ENCODE measurements at regions not wholly inside any gene's neighbourhood (a gene's known extent, or its start where the extent isn't known, plus 50 kb on each side); places are given as distances from the start of the nearest gene placed in this dataset.

DNA sequence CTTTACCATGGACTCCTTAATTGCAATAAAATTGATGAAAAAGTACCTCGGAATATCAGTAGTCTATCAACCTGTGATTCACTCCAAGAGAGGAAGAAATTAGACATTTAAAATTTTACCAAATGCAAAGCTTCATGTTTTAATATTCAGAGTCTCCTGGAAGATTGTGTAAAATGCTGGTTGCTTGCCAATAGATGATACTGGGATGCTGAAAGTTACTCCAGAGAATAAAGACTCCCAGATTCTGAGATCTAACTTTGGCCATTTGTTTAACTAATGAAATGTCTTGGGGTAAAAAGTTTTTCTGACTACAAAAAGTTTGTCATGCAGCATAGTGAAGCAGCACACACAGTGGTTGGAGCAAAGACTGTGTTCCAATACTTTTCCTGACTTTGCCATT lies 176.7 kb upstream of the RSPO3 start:
- Histone ChIP-seq H4K20me1 (ENCODE audit: low read depth, low read length) (no peaks in the 10 kb centered on the region), H3K9ac (ENCODE audit: low read length) (no peak overlapping the region), H3F3A (ENCODE audit: insufficient read depth) (no peaks in the 10 kb centered on the region), H3K4me3 (ENCODE audit: insufficient read depth, low read length, poor library complexity, severe bottlenecking) (no peak overlapping the region), H3K9me2 (replicated peaks; ENCODE audit: insufficient read depth, low read length) (no peaks in the 10 kb centered on the region), H2AFZ (ENCODE audit: low read depth, low read length, severe bottlenecking) (no peak overlapping the region), H3K36me3 (ENCODE audit: low read length) (no peaks in the 10 kb centered on the region), H3K27me3 (ENCODE audit: low read length) (no peaks in the 10 kb centered on the region), H3K4me2 (ENCODE audit: low read depth, low read length, poor library complexity, severe bottlenecking) (no peak overlapping the region), H3K9me3 (ENCODE audit: insufficient read depth, low read length) (no peaks in the 10 kb centered on the region), H3K27ac (ENCODE audit: low read depth, low read length) (no peak overlapping the region), H3K79me2 (ENCODE audit: insufficient read depth, low read length) (no peaks in the 10 kb centered on the region)
- TF ChIP-seq EZH2phosphoT487 (conservative IDR thresholded peaks at IDR 0.05; ENCODE audit: low read length): no peak
- TF ChIP-seq, protein P1, sequence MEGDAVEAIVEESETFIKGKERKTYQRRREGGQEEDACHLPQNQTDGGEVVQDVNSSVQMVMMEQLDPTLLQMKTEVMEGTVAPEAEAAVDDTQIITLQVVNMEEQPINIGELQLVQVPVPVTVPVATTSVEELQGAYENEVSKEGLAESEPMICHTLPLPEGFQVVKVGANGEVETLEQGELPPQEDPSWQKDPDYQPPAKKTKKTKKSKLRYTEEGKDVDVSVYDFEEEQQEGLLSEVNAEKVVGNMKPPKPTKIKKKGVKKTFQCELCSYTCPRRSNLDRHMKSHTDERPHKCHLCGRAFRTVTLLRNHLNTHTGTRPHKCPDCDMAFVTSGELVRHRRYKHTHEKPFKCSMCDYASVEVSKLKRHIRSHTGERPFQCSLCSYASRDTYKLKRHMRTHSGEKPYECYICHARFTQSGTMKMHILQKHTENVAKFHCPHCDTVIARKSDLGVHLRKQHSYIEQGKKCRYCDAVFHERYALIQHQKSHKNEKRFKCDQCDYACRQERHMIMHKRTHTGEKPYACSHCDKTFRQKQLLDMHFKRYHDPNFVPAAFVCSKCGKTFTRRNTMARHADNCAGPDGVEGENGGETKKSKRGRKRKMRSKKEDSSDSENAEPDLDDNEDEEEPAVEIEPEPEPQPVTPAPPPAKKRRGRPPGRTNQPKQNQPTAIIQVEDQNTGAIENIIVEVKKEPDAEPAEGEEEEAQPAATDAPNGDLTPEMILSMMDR (IDR thresholded peaks at IDR 0.05; ENCODE audit: insufficient read depth, low read length, poor library complexity, severe bottlenecking): no peak

DNA sequence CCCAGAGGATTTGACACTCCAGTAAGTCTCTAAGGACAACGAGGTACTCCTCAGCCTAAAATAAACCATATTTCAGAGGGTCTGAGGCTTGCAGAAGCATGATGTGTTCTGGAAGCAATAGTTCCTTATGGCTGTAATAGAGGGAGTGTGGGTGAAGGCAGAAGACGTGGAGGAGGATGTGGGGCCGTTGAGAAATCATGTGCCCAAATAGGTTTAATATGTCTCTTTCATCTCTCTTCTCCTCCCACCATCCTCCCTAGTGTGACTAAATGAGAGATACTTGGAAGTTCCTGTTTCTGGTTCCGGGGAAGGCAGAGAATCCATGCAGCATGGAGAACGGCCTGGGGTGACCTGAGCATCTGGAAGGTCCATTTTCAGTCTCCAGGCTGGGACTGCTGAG lies 174.0 kb upstream of the RSPO3 start:
- TF ChIP-seq, protein P1 (IDR thresholded peaks at IDR 0.05; ENCODE audit: insufficient read depth, low read length, poor library complexity, severe bottlenecking): no peak
- no peak for TF ChIP-seq EZH2phosphoT487 (conservative IDR thresholded peaks at IDR 0.05; ENCODE audit: low read length)
- Histone ChIP-seq H3K36me3 (ENCODE audit: low read length) (no peaks in the 10 kb centered on the region), H4K20me1 (ENCODE audit: low read depth, low read length) (no peaks in the 10 kb centered on the region), H3K9me2 (replicated peaks; ENCODE audit: insufficient read depth, low read length) (no peaks in the 10 kb centered on the region), H3K27ac (ENCODE audit: low read depth, low read length) (no peak overlapping the region), H2AFZ (ENCODE audit: low read depth, low read length, severe bottlenecking) (no peak overlapping the region), H3K9me3 (ENCODE audit: insufficient read depth, low read length) (no peaks in the 10 kb centered on the region), H3F3A (ENCODE audit: insufficient read depth) (no peaks in the 10 kb centered on the region), H3K79me2 (ENCODE audit: insufficient read depth, low read length) (no peaks in the 10 kb centered on the region), H3K4me2 (ENCODE audit: low read depth, low read length, poor library complexity, severe bottlenecking) (no peak overlapping the region), H3K9ac (ENCODE audit: low read length) (no peak overlapping the region), H3K4me3 (ENCODE audit: insufficient read depth, low read length, poor library complexity, severe bottlenecking) (no peak overlapping the region), H3K27me3 (ENCODE audit: low read length) (no peaks in the 10 kb centered on the region)

DNA sequence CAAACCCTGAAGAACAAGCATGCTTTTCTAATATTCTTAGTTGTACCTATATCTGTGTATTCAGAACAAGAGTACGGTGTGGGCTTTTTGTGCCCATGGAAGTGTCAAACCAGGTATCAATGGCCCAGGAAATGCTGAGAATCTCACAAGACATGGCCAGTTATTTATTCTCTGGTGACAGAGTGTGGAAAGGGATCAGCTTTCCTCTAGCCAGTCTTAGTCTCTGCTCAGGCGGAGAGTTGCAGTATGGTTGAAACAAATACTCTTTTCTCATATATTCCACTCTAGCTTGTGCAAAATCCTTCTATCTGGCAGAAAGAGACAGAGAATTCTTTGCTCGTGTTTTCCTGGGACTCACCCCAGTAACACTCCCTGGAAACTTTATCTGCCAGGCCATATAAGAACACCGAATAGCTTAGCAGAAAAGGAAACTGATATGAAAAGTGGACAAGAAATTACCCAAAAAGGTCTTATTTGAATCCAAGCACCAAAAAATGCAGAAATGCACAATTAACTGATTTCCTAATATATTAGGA lies 173.3 kb upstream of the RSPO3 start:
- Histone ChIP-seq H3K36me3 (ENCODE audit: low read length) (no peaks in the 10 kb centered on the region), H3K9me2 (replicated peaks; ENCODE audit: insufficient read depth, low read length) (no peaks in the 10 kb centered on the region), H3K27me3 (ENCODE audit: low read length) (no peaks in the 10 kb centered on the region), H3K4me3 (ENCODE audit: insufficient read depth, low read length, poor library complexity, severe bottlenecking) (no peak overlapping the region), H4K20me1 (ENCODE audit: low read depth, low read length) (no peaks in the 10 kb centered on the region), H3K9me3 (ENCODE audit: insufficient read depth, low read length) (no peaks in the 10 kb centered on the region), H3K79me2 (ENCODE audit: insufficient read depth, low read length) (no peaks in the 10 kb centered on the region), H2AFZ (ENCODE audit: low read depth, low read length, severe bottlenecking) (no peak overlapping the region), H3K4me2 (ENCODE audit: low read depth, low read length, poor library complexity, severe bottlenecking) (no peak overlapping the region), H3K27ac (ENCODE audit: low read depth, low read length) (no peak overlapping the region), H3F3A (ENCODE audit: insufficient read depth) (no peaks in the 10 kb centered on the region), H3K9ac (ENCODE audit: low read length) (no peak overlapping the region)
- no peak for TF ChIP-seq EZH2phosphoT487 (conservative IDR thresholded peaks at IDR 0.05; ENCODE audit: low read length)
- TF ChIP-seq, protein P1 (IDR thresholded peaks at IDR 0.05; ENCODE audit: insufficient read depth, low read length, poor library complexity, severe bottlenecking): no peak
